Gastrocnemius medialis (tissue), 4 donors: ENCODE measurements at regions not wholly inside any gene's neighbourhood (a gene's known extent, or its start where the extent isn't known, plus 50 kb on each side); places are given as distances from the start of the nearest gene placed in this dataset.
"Not testable (repeated sequence)": the region's sequence is repeated elsewhere in the genome, so short reads cannot be mapped to it uniquely, and the experiment has no call there.

Experiments used
- ATAC-seq, 2 donors: fragments of 150-250 bp; one replicate each; pipeline ENCODE4 v1.9.1; 2016
- DNase-seq, 2 donors: peaks; one replicate each; pipeline ENCODE4 v3.0.0-alpha.2; 2019
- H3K27ac ChIP-seq, 4 donors: fragments of 200-600 bp; sonication (generic); 1 replicate in 1 of 4; 2 replicates in 3 of 4; pipeline ENCODE4 v1.5.1; 2016 to 2018; ENCODE audit warnings: mild to moderate bottlenecking in 2 of 4, moderate library complexity in 1 of 4
- H3K27me3 ChIP-seq, 3 donors: fragments of 200-600 bp; sonication (generic) in 2 of 3; 1 replicate in 1 of 3; 2 replicates in 2 of 3; pipeline versions ENCODE4 v1.5.1 to v1.6.0; 2016 to 2019; ENCODE audit warnings: mild to moderate bottlenecking in 1 of 3, moderate library complexity in 1 of 3
- H3K36me3 ChIP-seq, 2 donors: fragments of 200-600 bp; sonication (generic) in 1 of 2; one replicate each; pipeline ENCODE4 v1.5.1; 2017 to 2018
- H3K4me1 ChIP-seq, 2 donors: fragments of 200-600 bp; sonication (generic) in 1 of 2; one replicate each; pipeline ENCODE4 v1.5.1; 2016 to 2017; ENCODE audit warnings: mild to moderate bottlenecking in 2 of 2
- H3K4me3 ChIP-seq, 4 donors: fragments of 200-600 bp; sonication (generic) in 3 of 4; 1 replicate in 1 of 4; 2 replicates in 3 of 4; pipeline ENCODE4 v1.5.1; 2016 to 2019; ENCODE audit warnings: mild to moderate bottlenecking in 2 of 4
- H3K9me3 ChIP-seq, 3 donors: fragments of 200-600 bp; sonication (generic) in 2 of 3; 1 replicate in 1 of 3; 2 replicates in 2 of 3; pipeline ENCODE4 v1.5.1; 2016 to 2019
- CTCF ChIP-seq, 5 experiments: fragments of 450-650 bp in 3 of 5; fragments of 200-600 bp in 2 of 5; sonication (generic) in 2 of 5; IDR thresholded peaks in 4 of 5; conservative IDR thresholded peaks in 1 of 5; 1 replicate in 4 of 5; 2 replicates in 1 of 5; pipeline ENCODE4 v1.5.1; 2016 to 2019; ENCODE audit warnings: antibody characterized with exemption in 5 of 5, mild to moderate bottlenecking in 3 of 5, moderate library complexity in 3 of 5
- POLR2A ChIP-seq, 2 donors: fragments of 450-650 bp; IDR thresholded peaks; one replicate each; pipeline ENCODE4 v1.6.1; 2017; ENCODE audit warnings: antibody characterized with exemption in 2 of 2, mild to moderate bottlenecking in 2 of 2, moderate library complexity in 2 of 2
- in situ Hi-C, 4 donors: fragments of 200-750 bp; cut with MboI; loops; one replicate each; pipeline versions ENCODE4 v1.15.0 to v1.8.0; 2017; ENCODE audit warnings: low sequenced_read_pairs in 4 of 4
- intact Hi-C: fragments of 100-400 bp; cut with DNase I; formaldehyde crosslinking; loops from one replicate; pipeline ENCODE4 v1.15.1; 2023; ENCODE audit warnings: low total_unique reads

- H3K27ac ChIP-seq = no peak overlapping the region
- no peaks in the 10 kb centered on the region for H3K4me1 ChIP-seq
- H3K36me3 ChIP-seq = no peaks in the 10 kb centered on the region
- ATAC-seq (no peak), DNase-seq (no peak)
- no peaks in the 10 kb centered on the region for H3K27me3 ChIP-seq
- no peak for TF ChIP-seq POLR2A (IDR thresholded peaks at IDR 0.05)
- TF ChIP-seq CTCF (IDR thresholded peaks at IDR 0.05 in 4 of 5, conservative IDR thresholded peaks at IDR 0.05 in 1 of 5) = no peak
- H3K9me3 ChIP-seq = no peaks in the 10 kb centered on the region
- H3K4me3 ChIP-seq = no peak overlapping the region
- intact Hi-C loops (no loop called here), in situ Hi-C loops (no loop called here)
These were observed 342.6 kb downstream of the NSUN3 start for GRCh38 chr3:94405258-94406035.

- in situ Hi-C loops (no loop called here), intact Hi-C loops (no loop called here)
- Histone ChIP-seq H3K4me1 (no peaks in the 10 kb centered on the region), H3K27ac (no peak overlapping the region), H3K36me3 (no peaks in the 10 kb centered on the region), H3K27me3 (no peaks in the 10 kb centered on the region), H3K9me3 (no peaks in the 10 kb centered on the region), H3K4me3 (no peak overlapping the region)
- ATAC-seq (no peak), DNase-seq (no peak)
- TF ChIP-seq POLR2A (IDR thresholded peaks at IDR 0.05) (no peak), CTCF (IDR thresholded peaks at IDR 0.05 in 4 of 5, conservative IDR thresholded peaks at IDR 0.05 in 1 of 5) (no peak)
These were observed 343.7 kb downstream of the NSUN3 start for GRCh38 chr3:94406595-94406994.

GRCh38 chr3:94412936-94413335, 350.1 kb downstream of the NSUN3 start:
- H3K27ac ChIP-seq, ATAC-seq, H3K36me3 ChIP-seq, H3K9me3 ChIP-seq, in situ Hi-C loops, H3K4me3 ChIP-seq, DNase-seq, intact Hi-C loops, H3K4me1 ChIP-seq, H3K27me3 ChIP-seq: not testable (repeated sequence)

GRCh38 chr3:94413336-94414108, 350.7 kb downstream of the NSUN3 start:
- Histone ChIP-seq H3K36me3 (no peaks in the 10 kb centered on the region), H3K4me3 (no peak overlapping the region), H3K27ac (no peak overlapping the region), H3K4me1 (no peaks in the 10 kb centered on the region), H3K9me3 (no peaks in the 10 kb centered on the region), H3K27me3 (no peaks in the 10 kb centered on the region)
- in situ Hi-C loops = no loop called here
- ATAC-seq (no peak), DNase-seq (no peak)
- intact Hi-C loops = no loop called here
- TF ChIP-seq POLR2A (IDR thresholded peaks at IDR 0.05) = no peak
- no peak for TF ChIP-seq CTCF (IDR thresholded peaks at IDR 0.05 in 4 of 5, conservative IDR thresholded peaks at IDR 0.05 in 1 of 5)

- intact Hi-C loops = no loop called here
- no peak overlapping the region for H3K27ac ChIP-seq
These were observed 351.6 kb downstream of the NSUN3 start for GRCh38 chr3:94414418-94414817.

More at GRCh38 chr3:94414418-94414817, 351.6 kb downstream of the NSUN3 start:
- H3K27me3 ChIP-seq = no peaks in the 10 kb centered on the region
- in situ Hi-C loops = no loop called here
- no peaks in the 10 kb centered on the region for H3K4me1 ChIP-seq
- H3K9me3 ChIP-seq = no peaks in the 10 kb centered on the region
- DNase-seq (no peak), ATAC-seq (no peak)
- TF ChIP-seq POLR2A (IDR thresholded peaks at IDR 0.05) (no peak), CTCF (IDR thresholded peaks at IDR 0.05 in 4 of 5, conservative IDR thresholded peaks at IDR 0.05 in 1 of 5) (no peak)
- H3K4me3 ChIP-seq = no peak overlapping the region
- no peaks in the 10 kb centered on the region for H3K36me3 ChIP-seq
